ENCODE measurements at regions not wholly inside any gene's neighbourhood (a gene's known extent, or its start where the extent isn't known, plus 50 kb on each side); places are given as distances from the start of the nearest gene placed in this dataset.

- no peaks in the 10 kb centered on the region for H3K79me2 ChIP-seq (replicated peaks; ENCODE audit: insufficient read depth)
- H3K9me2 ChIP-seq (ENCODE audit: insufficient read depth) = no peaks in the 10 kb centered on the region
- Mint-ChIP-seq H3K4me3 (no peak overlapping the region), H3K27me3 (ENCODE audit: insufficient read depth, low read depth, poor library complexity) (no peaks in the 10 kb centered on the region), H3K36me3 (ENCODE audit: low read depth) (no peaks in the 10 kb centered on the region), H3K4me1 (peaks cover 9% of the 10 kb centered on the region; the same call in 2 of the 3 replicates), H3K27ac (no peak overlapping the region), H3K9me3 (no peaks in the 10 kb centered on the region)
- H4K20me1 ChIP-seq (replicated peaks; ENCODE audit: insufficient read depth) = no peaks in the 10 kb centered on the region
- no peak overlapping the region for H3K4me2 ChIP-seq
- H3K27me3 ChIP-seq (ENCODE audit: insufficient read depth) = no peaks in the 10 kb centered on the region
- no peak for ATAC-seq
- no peak for TF ChIP-seq ZNF114 (CRISPR knock-in tag; IDR thresholded peaks at IDR 0.05)
- no peak for TF ChIP-seq CREB1 (CRISPR knock-in tag; IDR thresholded peaks at IDR 0.05; ENCODE audit: low read depth)
- TF ChIP-seq ZNF462 (CRISPR knock-in tag; IDR thresholded peaks at IDR 0.05) = no peak
- no peak for TF ChIP-seq STAT1 (IDR thresholded peaks at IDR 0.05; ENCODE audit: unreplicated experiment)
- TF ChIP-seq EZH2phosphoT487 (IDR thresholded peaks at IDR 0.05; ENCODE audit: unreplicated experiment) = no peak
- TF ChIP-seq, protein P1, sequence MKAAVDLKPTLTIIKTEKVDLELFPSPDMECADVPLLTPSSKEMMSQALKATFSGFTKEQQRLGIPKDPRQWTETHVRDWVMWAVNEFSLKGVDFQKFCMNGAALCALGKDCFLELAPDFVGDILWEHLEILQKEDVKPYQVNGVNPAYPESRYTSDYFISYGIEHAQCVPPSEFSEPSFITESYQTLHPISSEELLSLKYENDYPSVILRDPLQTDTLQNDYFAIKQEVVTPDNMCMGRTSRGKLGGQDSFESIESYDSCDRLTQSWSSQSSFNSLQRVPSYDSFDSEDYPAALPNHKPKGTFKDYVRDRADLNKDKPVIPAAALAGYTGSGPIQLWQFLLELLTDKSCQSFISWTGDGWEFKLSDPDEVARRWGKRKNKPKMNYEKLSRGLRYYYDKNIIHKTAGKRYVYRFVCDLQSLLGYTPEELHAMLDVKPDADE (IDR thresholded peaks at IDR 0.05) = no peak
- no peak for TF ChIP-seq ZNF331 (CRISPR knock-in tag; IDR thresholded peaks at IDR 0.05; ENCODE audit: low read depth)
- no peak for TF ChIP-seq POLR2AphosphoS5 (IDR thresholded peaks at IDR 0.05; ENCODE audit: low read depth)
- no peak for TF ChIP-seq REST (IDR thresholded peaks at IDR 0.05; ENCODE audit: unreplicated experiment)
- TF ChIP-seq NANOG (IDR thresholded peaks at IDR 0.05; ENCODE audit: borderline replicate concordance) = no peak
- H3K4me3 ChIP-seq = no peak overlapping the region
- H3F3A ChIP-seq (replicated peaks; ENCODE audit: low read depth) = no peaks in the 10 kb centered on the region
- no peak overlapping the region for H2AFZ ChIP-seq
- DNase-seq (ENCODE audit: low spot score) = no peak
- H3K4me1 ChIP-seq (ENCODE audit: insufficient read depth) = peaks cover 8% of the 10 kb centered on the region; the same call in 1 of the 2 replicates
- no peak overlapping the region for H3K27ac ChIP-seq (ENCODE audit: low read depth)
- no peaks in the 10 kb centered on the region for H3K36me3 ChIP-seq (ENCODE audit: insufficient read depth)
Observed at GRCh38 chr1:187234706-187235105, 406.0 kb downstream of the PLA2G4A start.

All from GM23338 (cell line).